SK-N-SH treated with all-trans-retinoic acid at 6 μM for 48 hours (cell line): ENCODE measurements at regions not wholly inside any gene's neighbourhood (a gene's known extent, or its start where the extent isn't known, plus 50 kb on each side); places are given as distances from the start of the nearest gene placed in this dataset.

Source experiments
- ATAC-seq: fragments of 200-7000 bp; cut with Tn5 transposase; 3 replicates; pipeline ENCODE4 v1.9.1; 2020; ENCODE audit warnings: mild to moderate bottlenecking, moderate library complexity
- ARNTL ChIP-seq: fragments of 450-650 bp; formaldehyde crosslinking; IDR thresholded peaks from 2 replicates; pipeline ENCODE4 v1.5.0; 2020; ENCODE audit warnings: low read depth, mild to moderate bottlenecking, moderate library complexity, borderline replicate concordance
- CREB5 ChIP-seq: fragments of 250-450 bp; sonication (Bioruptor Pico); IDR thresholded peaks from 2 replicates; pipeline ENCODE4 v1.5.1; 2020; ENCODE audit warnings: low read depth, mild to moderate bottlenecking, moderate library complexity
- CSDC2 ChIP-seq: fragments of 250-450 bp; sonication (Bioruptor Pico); IDR thresholded peaks from 2 replicates; pipeline ENCODE4 v1.5.0; 2020; ENCODE audit warnings: mild to moderate bottlenecking, moderate library complexity
- CSRNP3 ChIP-seq: fragments of 250-450 bp; sonication (Bioruptor Pico); IDR thresholded peaks from 2 replicates; pipeline ENCODE4 v1.5.1; 2021; ENCODE audit warnings: mild to moderate bottlenecking, moderate library complexity
- ESRRG ChIP-seq: fragments of 250-450 bp; sonication (Bioruptor Pico); IDR thresholded peaks from 2 replicates; pipeline ENCODE4 v1.6.1; 2021; ENCODE audit warnings: mild to moderate bottlenecking
- GLIS3 ChIP-seq: fragments of 250-450 bp; sonication (Bioruptor Pico); IDR thresholded peaks from 2 replicates; pipeline ENCODE4 v1.5.0; 2020; ENCODE audit warnings: mild to moderate bottlenecking, moderate library complexity
- ISL1 ChIP-seq: fragments of 250-450 bp; sonication (Bioruptor Pico); IDR thresholded peaks from 2 replicates; pipeline ENCODE4 v2.1.2; 2022; ENCODE audit warnings: mild to moderate bottlenecking, moderate library complexity
- OSR1 ChIP-seq: fragments of 250-450 bp; sonication (Bioruptor Pico); IDR thresholded peaks from 2 replicates; pipeline ENCODE4 v1.8.0; 2022; ENCODE audit warnings: moderate library complexity, mild to moderate bottlenecking, inconsistent platforms
- PATZ1 ChIP-seq: fragments of 250-450 bp; sonication (Bioruptor Pico); IDR thresholded peaks from 2 replicates; pipeline ENCODE4 v1.8.0; 2020; ENCODE audit warnings: mild to moderate bottlenecking, moderate library complexity, borderline replicate concordance
- POU6F1 ChIP-seq: fragments of 250-450 bp; sonication (Bioruptor Pico); IDR thresholded peaks from 2 replicates; pipeline ENCODE4 v1.8.0; 2021; ENCODE audit warnings: low read depth, mild to moderate bottlenecking, moderate library complexity, borderline replicate concordance
- PPARA ChIP-seq: fragments of 250-450 bp; sonication (Bioruptor Pico); IDR thresholded peaks from 2 replicates; pipeline ENCODE4 v1.5.0; 2020; ENCODE audit warnings: mild to moderate bottlenecking, borderline replicate concordance
- RARB ChIP-seq: fragments of 250-450 bp; sonication (Bioruptor Pico); IDR thresholded peaks from 2 replicates; pipeline ENCODE4 v1.8.0; 2021; ENCODE audit warnings: mild to moderate bottlenecking, moderate library complexity
- SNAI2 ChIP-seq: fragments of 250-450 bp; sonication (Bioruptor Pico); IDR thresholded peaks from 2 replicates; pipeline ENCODE4 v1.5.0; 2020; ENCODE audit warnings: mild to moderate bottlenecking, moderate library complexity
- TCF4 ChIP-seq: fragments of 250-450 bp; sonication (Bioruptor Pico); IDR thresholded peaks from 2 replicates; pipeline ENCODE4 v1.8.0; 2021; ENCODE audit warnings: mild to moderate bottlenecking, moderate library complexity, borderline replicate concordance
- TOX ChIP-seq: fragments of 250-450 bp; sonication (Bioruptor Pico); IDR thresholded peaks from 2 replicates; pipeline ENCODE4 v1.8.0; 2021; ENCODE audit warnings: mild to moderate bottlenecking, moderate library complexity, borderline replicate concordance
- ZFP3 ChIP-seq: fragments of 250-450 bp; sonication (Bioruptor Pico); IDR thresholded peaks from 2 replicates; pipeline ENCODE4 v1.5.0; 2020; ENCODE audit warnings: mild to moderate bottlenecking, moderate library complexity
- ZFP30 ChIP-seq: fragments of 450-650 bp; formaldehyde crosslinking; IDR thresholded peaks from 2 replicates; pipeline ENCODE4 v1.5.0; 2022; ENCODE audit warnings: mild to moderate bottlenecking, moderate library complexity
- ZNF565 ChIP-seq: fragments of 450-650 bp; formaldehyde crosslinking; conservative IDR thresholded peaks from 2 replicates; pipeline ENCODE4 v1.5.0; 2020; ENCODE audit warnings: low read depth, mild to moderate bottlenecking, moderate library complexity
- ZNF70 ChIP-seq: fragments of 450-650 bp; formaldehyde crosslinking; IDR thresholded peaks from 2 replicates; pipeline ENCODE4 v1.5.0; 2020; ENCODE audit warnings: mild to moderate bottlenecking, moderate library complexity
- ZNF8 ChIP-seq: fragments of 450-650 bp; formaldehyde crosslinking; IDR thresholded peaks from 2 replicates; pipeline ENCODE4 v1.5.0; 2020; ENCODE audit warnings: mild to moderate bottlenecking, moderate library complexity

- ATAC-seq = no peak
- TF ChIP-seq ZNF70 (no peak), CSRNP3 (CRISPR knock-in tag) (no peak), PPARA (no peak), TCF4 (CRISPR knock-in tag) (no peak), CREB5 (CRISPR knock-in tag) (no peak)
These were observed 147.0 kb upstream of the PCGF5 start for GRCh38 chr10:91073286-91073979.

- ATAC-seq = peak; percentile 27; the same call in 2 of the 3 replicates
These were observed 143.4 kb upstream of the PCGF5 start for GRCh38 chr10:91076991-91077548.

GRCh38 chr10:91077549-91078071 is 142.9 kb upstream of the PCGF5 start:
- TF ChIP-seq OSR1 (CRISPR knock-in tag) (no peak), CSDC2 (CRISPR knock-in tag) (no peak), ZNF8 (no peak), CREB5 (CRISPR knock-in tag) (no peak), ISL1 (CRISPR knock-in tag) (no peak), CSRNP3 (CRISPR knock-in tag) (no peak), TOX (CRISPR knock-in tag) (no peak), SNAI2 (CRISPR knock-in tag) (no peak), ZFP3 (CRISPR knock-in tag) (no peak), ZNF70 (no peak), ZNF565 (no peak), POU6F1 (no peak), ARNTL (no peak), PPARA (no peak), GLIS3 (CRISPR knock-in tag) (no peak), RARB (no peak)
- peak; percentile 94 for ATAC-seq

More at GRCh38 chr10:91076991-91077548, 143.4 kb upstream of the PCGF5 start:
- no peak for TF ChIP-seq SNAI2 (CRISPR knock-in tag)
- TF ChIP-seq OSR1 (CRISPR knock-in tag) = no peak
- no peak for TF ChIP-seq PATZ1
- no peak for TF ChIP-seq CSRNP3 (CRISPR knock-in tag)
- no peak for TF ChIP-seq RARB
- TF ChIP-seq PPARA = no peak
- no peak for TF ChIP-seq GLIS3 (CRISPR knock-in tag)
- TF ChIP-seq ESRRG (CRISPR knock-in tag) = no peak
- no peak for TF ChIP-seq ZNF565
- TF ChIP-seq ZFP30 (CRISPR knock-in tag) = no peak
